Lower leg skin (tissue), 3 donors: ENCODE measurements at regions not wholly inside any gene's neighbourhood (a gene's known extent, or its start where the extent isn't known, plus 50 kb on each side); places are given as distances from the start of the nearest gene placed in this dataset.

Experiments used
- CTCF ChIP-seq, 3 donors: fragments of 450-650 bp; IDR thresholded peaks; one replicate each; pipeline ENCODE4 v1.5.1; 2016; ENCODE audit warnings: antibody characterized with exemption in 3 of 3, mild to moderate bottlenecking in 3 of 3, moderate library complexity in 2 of 3
- POLR2A ChIP-seq, 2 donors: fragments of 450-650 bp; IDR thresholded peaks; one replicate each; pipeline ENCODE4 v1.6.1; 2016 to 2017; ENCODE audit warnings: antibody characterized with exemption in 2 of 2, mild to moderate bottlenecking in 1 of 2, moderate library complexity in 1 of 2

GRCh38 chr18:4704781-4705180 lies 249.7 kb upstream of the DLGAP1 start:
- no peak for TF ChIP-seq CTCF (IDR thresholded peaks at IDR 0.05)
- TF ChIP-seq POLR2A (IDR thresholded peaks at IDR 0.05) = no peak
